ENCODE measurements at regions not wholly inside any gene's neighbourhood (a gene's known extent, or its start where the extent isn't known, plus 50 kb on each side); places are given as distances from the start of the nearest gene placed in this dataset.

DNA sequence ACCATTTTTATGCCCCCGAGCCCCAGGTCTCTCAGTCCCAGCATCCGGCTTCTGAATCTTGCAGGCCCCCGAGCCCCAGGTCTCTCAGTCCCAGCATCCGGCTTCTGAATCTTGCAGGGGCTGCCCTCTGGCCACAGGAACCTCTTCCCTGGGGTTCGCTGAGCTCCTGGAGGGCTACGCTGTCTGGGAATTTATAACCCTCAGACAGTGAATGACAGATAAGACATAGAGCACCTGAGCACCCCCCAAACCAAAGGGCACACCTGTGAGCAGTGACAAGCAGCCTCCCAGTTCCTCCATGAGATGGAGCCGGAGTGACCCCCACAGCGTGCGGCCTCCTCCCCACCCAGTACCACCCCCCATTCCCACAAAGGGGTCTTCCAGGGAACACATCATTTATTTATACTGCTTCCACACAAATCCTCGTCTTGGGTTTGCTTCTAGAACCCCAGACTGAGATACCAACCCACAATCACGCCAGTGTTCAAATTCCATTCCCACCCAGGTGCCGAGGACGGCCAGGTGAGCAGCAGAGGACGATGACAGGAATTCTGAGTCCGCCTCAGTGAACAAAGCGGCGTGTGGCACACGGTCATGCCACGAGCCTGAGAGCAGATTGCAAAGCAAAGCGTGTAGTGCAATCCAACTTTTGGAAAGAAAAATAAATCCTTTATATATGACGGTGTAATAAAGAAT, 57.7 kb upstream of the FAM20C start:
- no peak overlapping the region for H2AFZ ChIP-seq (ENCODE audit: low read length)
- H3K4me1 ChIP-seq (ENCODE audit: insufficient read depth, low read length): no peaks in the 10 kb centered on the region
- no peaks in the 10 kb centered on the region for H3K27me3 ChIP-seq (ENCODE audit: low read length)
- no peaks in the 10 kb centered on the region for H4K20me1 ChIP-seq (ENCODE audit: low read length)
- intact Hi-C loops (cut with micrococcal nuclease): no loop called here
- H3K9me2 ChIP-seq (replicated peaks; ENCODE audit: low read length): no peaks in the 10 kb centered on the region
- ATAC-seq: no peak
- no peaks in the 10 kb centered on the region for H3K36me3 ChIP-seq (ENCODE audit: low read depth, low read length)
- ChIA-PET POLR2A (ENCODE audit: unreplicated experiment) (no interaction called here), CTCF (no interaction called here)
- TF ChIP-seq, protein P1, sequence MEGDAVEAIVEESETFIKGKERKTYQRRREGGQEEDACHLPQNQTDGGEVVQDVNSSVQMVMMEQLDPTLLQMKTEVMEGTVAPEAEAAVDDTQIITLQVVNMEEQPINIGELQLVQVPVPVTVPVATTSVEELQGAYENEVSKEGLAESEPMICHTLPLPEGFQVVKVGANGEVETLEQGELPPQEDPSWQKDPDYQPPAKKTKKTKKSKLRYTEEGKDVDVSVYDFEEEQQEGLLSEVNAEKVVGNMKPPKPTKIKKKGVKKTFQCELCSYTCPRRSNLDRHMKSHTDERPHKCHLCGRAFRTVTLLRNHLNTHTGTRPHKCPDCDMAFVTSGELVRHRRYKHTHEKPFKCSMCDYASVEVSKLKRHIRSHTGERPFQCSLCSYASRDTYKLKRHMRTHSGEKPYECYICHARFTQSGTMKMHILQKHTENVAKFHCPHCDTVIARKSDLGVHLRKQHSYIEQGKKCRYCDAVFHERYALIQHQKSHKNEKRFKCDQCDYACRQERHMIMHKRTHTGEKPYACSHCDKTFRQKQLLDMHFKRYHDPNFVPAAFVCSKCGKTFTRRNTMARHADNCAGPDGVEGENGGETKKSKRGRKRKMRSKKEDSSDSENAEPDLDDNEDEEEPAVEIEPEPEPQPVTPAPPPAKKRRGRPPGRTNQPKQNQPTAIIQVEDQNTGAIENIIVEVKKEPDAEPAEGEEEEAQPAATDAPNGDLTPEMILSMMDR (conservative IDR thresholded peaks at IDR 0.05; ENCODE audit: low read depth, low read length): no peak
- TF ChIP-seq EZH2phosphoT487 (IDR thresholded peaks at IDR 0.05; ENCODE audit: borderline replicate concordance, low read length) (no peak), EZH2 (IDR thresholded peaks at IDR 0.05; ENCODE audit: low read length, unreplicated experiment) (no peak)
- no peak overlapping the region for H3K9ac ChIP-seq (ENCODE audit: low read length)
- H3F3A ChIP-seq (ENCODE audit: low read length, unreplicated experiment): no peaks in the 10 kb centered on the region
- H3K27ac ChIP-seq (ENCODE audit: low read length): no peak overlapping the region
- H3K79me2 ChIP-seq (ENCODE audit: low read length): no peaks in the 10 kb centered on the region
- DNase-seq: no peak
- no peak overlapping the region for H3K4me3 ChIP-seq (ENCODE audit: low read length)
- no peaks in the 10 kb centered on the region for H3K9me3 ChIP-seq (ENCODE audit: low read length)
- H3K4me2 ChIP-seq (ENCODE audit: low read length): no peak overlapping the region
- no TSS peak for BruUV-seq (replicated peaks)

DNA sequence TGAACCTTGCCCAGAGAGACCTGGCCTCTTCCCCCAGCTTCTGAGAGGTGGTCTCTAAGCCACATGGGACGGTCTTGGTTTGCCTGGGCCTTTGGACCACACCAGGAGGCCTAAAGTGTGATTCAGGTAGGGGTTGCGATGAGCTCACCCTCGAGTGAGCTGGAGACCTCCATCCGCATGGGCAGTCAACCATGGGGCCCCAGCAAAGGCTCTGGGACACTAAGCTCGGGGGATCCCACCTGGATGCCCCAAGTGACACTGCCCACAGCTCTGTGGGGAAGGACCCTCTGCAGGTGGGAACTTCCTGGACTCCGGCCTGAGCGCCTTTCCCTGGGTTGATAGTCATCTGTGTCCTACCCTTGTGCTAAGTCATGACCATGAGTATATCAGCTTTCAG, 57.1 kb upstream of the FAM20C start:
- TF ChIP-seq, protein P1 (conservative IDR thresholded peaks at IDR 0.05; ENCODE audit: low read depth, low read length): no peak
- TF ChIP-seq EZH2 (IDR thresholded peaks at IDR 0.05; ENCODE audit: low read length, unreplicated experiment): no peak
- no peak for TF ChIP-seq EZH2phosphoT487 (IDR thresholded peaks at IDR 0.05; ENCODE audit: borderline replicate concordance, low read length)
- Histone ChIP-seq H3K79me2 (ENCODE audit: low read length) (no peaks in the 10 kb centered on the region), H3K4me1 (ENCODE audit: insufficient read depth, low read length) (no peaks in the 10 kb centered on the region), H3K9ac (ENCODE audit: low read length) (no peak overlapping the region), H3K4me3 (ENCODE audit: low read length) (no peak overlapping the region), H3K9me3 (ENCODE audit: low read length) (no peaks in the 10 kb centered on the region), H3K27me3 (ENCODE audit: low read length) (no peaks in the 10 kb centered on the region), H3K9me2 (replicated peaks; ENCODE audit: low read length) (no peaks in the 10 kb centered on the region), H3K4me2 (ENCODE audit: low read length) (no peak overlapping the region), H2AFZ (ENCODE audit: low read length) (no peak overlapping the region), H3K36me3 (ENCODE audit: low read depth, low read length) (no peaks in the 10 kb centered on the region), H4K20me1 (ENCODE audit: low read length) (no peaks in the 10 kb centered on the region), H3K27ac (ENCODE audit: low read length) (no peak overlapping the region), H3F3A (ENCODE audit: low read length, unreplicated experiment) (no peaks in the 10 kb centered on the region)
- POLR2A ChIA-PET (ENCODE audit: unreplicated experiment): no interaction called here
- intact Hi-C loops (cut with micrococcal nuclease): no loop called here
- DNase-seq (no peak), ATAC-seq (no peak)
- BruUV-seq (replicated peaks): no TSS peak
- CTCF ChIA-PET: no interaction called here

DNA sequence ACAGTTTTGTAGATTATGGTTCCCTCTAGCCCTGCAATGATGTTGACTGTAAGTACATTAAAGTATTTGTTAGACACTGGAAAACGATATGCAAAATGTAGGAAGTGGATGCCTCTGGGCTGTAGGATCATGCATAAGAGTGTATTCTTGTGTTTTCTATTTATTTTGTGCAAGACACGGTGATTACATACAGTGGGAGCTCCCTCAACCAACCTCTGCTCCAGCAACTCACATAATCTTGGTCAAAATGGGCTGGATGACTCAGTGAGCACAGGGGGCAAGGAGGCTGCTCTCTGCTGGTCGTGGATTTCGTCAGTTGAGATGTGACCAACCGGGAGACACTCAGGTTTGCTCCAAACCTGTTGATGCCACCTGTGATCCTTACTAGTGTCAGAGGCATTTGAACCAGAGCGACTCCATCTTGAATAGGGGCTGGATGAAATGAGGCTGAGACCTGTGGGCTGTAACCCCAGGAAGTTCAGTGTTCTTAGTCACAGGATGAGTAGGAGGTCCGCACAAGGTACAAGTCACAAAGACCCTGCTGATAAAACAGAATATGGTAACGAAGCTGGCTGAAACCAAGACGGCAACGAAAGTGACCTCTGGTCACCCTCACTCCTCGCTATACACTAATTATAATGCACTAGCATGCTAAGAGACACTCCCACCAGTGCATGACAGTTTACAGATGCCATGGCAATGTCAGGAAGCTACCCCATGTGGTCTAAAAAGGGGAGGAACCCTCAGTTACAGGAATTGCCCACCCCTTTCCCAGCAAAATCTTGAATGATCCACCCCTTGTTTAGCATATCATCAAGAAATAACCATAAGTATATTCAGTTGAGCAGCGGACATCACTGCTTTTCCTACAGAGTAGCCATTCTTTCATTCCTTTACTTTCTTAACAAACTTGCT, 56.4 kb upstream of the FAM20C start:
- Histone ChIP-seq H3K4me3 (ENCODE audit: low read length) (no peak overlapping the region), H3K27ac (ENCODE audit: low read length) (no peak overlapping the region), H3K4me1 (ENCODE audit: insufficient read depth, low read length) (no peaks in the 10 kb centered on the region), H4K20me1 (ENCODE audit: low read length) (no peaks in the 10 kb centered on the region), H3K9me2 (replicated peaks; ENCODE audit: low read length) (no peaks in the 10 kb centered on the region), H2AFZ (ENCODE audit: low read length) (no peak overlapping the region), H3K9ac (ENCODE audit: low read length) (no peak overlapping the region), H3K4me2 (ENCODE audit: low read length) (no peak overlapping the region), H3K9me3 (ENCODE audit: low read length) (no peaks in the 10 kb centered on the region), H3K36me3 (ENCODE audit: low read depth, low read length) (no peaks in the 10 kb centered on the region), H3K27me3 (ENCODE audit: low read length) (no peaks in the 10 kb centered on the region), H3F3A (ENCODE audit: low read length, unreplicated experiment) (no peaks in the 10 kb centered on the region), H3K79me2 (ENCODE audit: low read length) (no peaks in the 10 kb centered on the region)
- intact Hi-C loops (cut with micrococcal nuclease): no loop called here
- ChIA-PET POLR2A (ENCODE audit: unreplicated experiment) (no interaction called here), CTCF (no interaction called here)
- no peak for ATAC-seq
- no peak for DNase-seq
- TF ChIP-seq EZH2phosphoT487 (IDR thresholded peaks at IDR 0.05; ENCODE audit: borderline replicate concordance, low read length) (no peak), EZH2 (IDR thresholded peaks at IDR 0.05; ENCODE audit: low read length, unreplicated experiment) (no peak)
- TF ChIP-seq, protein P1 (conservative IDR thresholded peaks at IDR 0.05; ENCODE audit: low read depth, low read length): no peak
- BruUV-seq (replicated peaks): no TSS peak
